ENCODE measurements at regions not wholly inside any gene's neighbourhood (a gene's known extent, or its start where the extent isn't known, plus 50 kb on each side); places are given as distances from the start of the nearest gene placed in this dataset.

- Histone ChIP-seq H3K9ac (ENCODE audit: low read length) (no peak overlapping the region), H4K20me1 (ENCODE audit: insufficient read depth, low read length) (no peaks in the 10 kb centered on the region), H2AFZ (ENCODE audit: low read length) (no peak overlapping the region), H3K4me1 (ENCODE audit: low read length) (peaks cover 8% of the 10 kb centered on the region), H3K4me2 (ENCODE audit: low read depth, low read length) (no peak overlapping the region), H3K9me3 (replicated peaks; ENCODE audit: insufficient read depth, low read length) (no peaks in the 10 kb centered on the region), H3K4me3 (ENCODE audit: low read length) (no peak overlapping the region), H3K27me3 (replicated peaks; ENCODE audit: insufficient read depth, low read length) (no peaks in the 10 kb centered on the region), H3K79me2 (ENCODE audit: low read length) (no peaks in the 10 kb centered on the region), H3K27ac (ENCODE audit: low read length) (no peak overlapping the region), H3K9me2 (replicated peaks; ENCODE audit: insufficient read depth, low read length) (no peaks in the 10 kb centered on the region), H3F3A (ENCODE audit: insufficient read depth, low read length) (no peaks in the 10 kb centered on the region), H3K36me3 (replicated peaks; ENCODE audit: insufficient read depth, low read length) (no peaks in the 10 kb centered on the region)
- DNase-seq: no peak
- TF ChIP-seq EZH2 (optimal IDR thresholded peaks at IDR 0.05; ENCODE audit: low read depth, low read length): no peak
- TF ChIP-seq, protein P1, sequence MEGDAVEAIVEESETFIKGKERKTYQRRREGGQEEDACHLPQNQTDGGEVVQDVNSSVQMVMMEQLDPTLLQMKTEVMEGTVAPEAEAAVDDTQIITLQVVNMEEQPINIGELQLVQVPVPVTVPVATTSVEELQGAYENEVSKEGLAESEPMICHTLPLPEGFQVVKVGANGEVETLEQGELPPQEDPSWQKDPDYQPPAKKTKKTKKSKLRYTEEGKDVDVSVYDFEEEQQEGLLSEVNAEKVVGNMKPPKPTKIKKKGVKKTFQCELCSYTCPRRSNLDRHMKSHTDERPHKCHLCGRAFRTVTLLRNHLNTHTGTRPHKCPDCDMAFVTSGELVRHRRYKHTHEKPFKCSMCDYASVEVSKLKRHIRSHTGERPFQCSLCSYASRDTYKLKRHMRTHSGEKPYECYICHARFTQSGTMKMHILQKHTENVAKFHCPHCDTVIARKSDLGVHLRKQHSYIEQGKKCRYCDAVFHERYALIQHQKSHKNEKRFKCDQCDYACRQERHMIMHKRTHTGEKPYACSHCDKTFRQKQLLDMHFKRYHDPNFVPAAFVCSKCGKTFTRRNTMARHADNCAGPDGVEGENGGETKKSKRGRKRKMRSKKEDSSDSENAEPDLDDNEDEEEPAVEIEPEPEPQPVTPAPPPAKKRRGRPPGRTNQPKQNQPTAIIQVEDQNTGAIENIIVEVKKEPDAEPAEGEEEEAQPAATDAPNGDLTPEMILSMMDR (IDR thresholded peaks at IDR 0.05; ENCODE audit: low read length): no peak
- no peak for TF ChIP-seq EZH2phosphoT487 (IDR thresholded peaks at IDR 0.05; ENCODE audit: low read length)
Measured at GRCh38 chr6:14630016-14630415, 512.4 kb downstream of the CD83 start.

DNA sequence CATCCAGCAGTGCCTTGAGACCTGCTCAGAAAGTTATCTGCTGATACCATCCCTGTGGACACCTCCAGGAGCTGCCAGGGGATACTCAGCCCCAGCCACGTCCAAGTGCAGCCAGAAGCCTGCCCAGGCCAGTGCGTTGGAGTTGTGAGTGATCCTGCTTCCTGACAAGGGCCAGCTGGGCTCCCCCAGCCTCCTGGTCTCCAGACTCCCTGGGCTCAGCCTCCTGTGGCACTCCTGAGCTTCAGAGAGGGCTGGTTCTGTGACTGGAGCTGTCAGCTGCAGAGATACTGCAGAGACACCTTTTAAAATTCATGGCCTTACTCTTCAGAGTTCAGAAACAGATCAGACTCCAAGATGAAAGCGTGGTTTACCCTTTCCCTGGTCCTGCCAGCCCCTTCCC lies 515.9 kb downstream of the CD83 start:
- Histone ChIP-seq H3K27ac (ENCODE audit: low read length) (no peak overlapping the region), H3K4me1 (ENCODE audit: low read length) (peaks cover 39% of the 10 kb centered on the region), H3K4me2 (ENCODE audit: low read depth, low read length) (no peak overlapping the region), H2AFZ (ENCODE audit: low read length) (no peak overlapping the region), H3K9ac (ENCODE audit: low read length) (no peak overlapping the region), H4K20me1 (ENCODE audit: insufficient read depth, low read length) (no peaks in the 10 kb centered on the region), H3K36me3 (replicated peaks; ENCODE audit: insufficient read depth, low read length) (no peaks in the 10 kb centered on the region), H3K9me3 (replicated peaks; ENCODE audit: insufficient read depth, low read length) (no peaks in the 10 kb centered on the region), H3F3A (ENCODE audit: insufficient read depth, low read length) (peaks cover 18% of the 10 kb centered on the region), H3K9me2 (replicated peaks; ENCODE audit: insufficient read depth, low read length) (no peaks in the 10 kb centered on the region), H3K79me2 (ENCODE audit: low read length) (no peaks in the 10 kb centered on the region), H3K4me3 (ENCODE audit: low read length) (no peak overlapping the region), H3K27me3 (replicated peaks; ENCODE audit: insufficient read depth, low read length) (no peaks in the 10 kb centered on the region)
- TF ChIP-seq EZH2 (optimal IDR thresholded peaks at IDR 0.05; ENCODE audit: low read depth, low read length) (no peak), EZH2phosphoT487 (IDR thresholded peaks at IDR 0.05; ENCODE audit: low read length) (no peak)
- TF ChIP-seq, protein P1 (IDR thresholded peaks at IDR 0.05; ENCODE audit: low read length): no peak
- DNase-seq: no peak

DNA sequence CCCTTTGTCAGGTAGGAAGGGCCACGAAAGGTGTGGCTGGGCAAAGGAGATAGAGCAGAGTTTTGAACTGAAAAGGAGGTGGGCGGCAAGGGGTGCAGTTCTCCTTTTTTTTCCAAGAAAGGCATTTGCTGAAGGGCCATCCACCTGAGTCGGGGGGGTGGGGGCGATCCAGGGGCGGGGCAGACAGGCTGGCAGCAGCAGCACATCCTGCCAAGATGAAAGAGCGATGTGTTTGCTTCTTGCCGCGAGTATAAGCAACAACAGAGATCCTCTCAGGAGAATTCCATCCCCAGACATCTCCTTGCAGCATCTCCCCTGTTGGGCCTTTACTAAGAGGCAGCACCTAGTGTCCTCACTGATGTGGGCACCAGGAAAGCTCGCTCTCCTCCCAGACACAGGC lies 516.5 kb downstream of the CD83 start:
- H3K4me1 ChIP-seq (ENCODE audit: low read length): peaks cover 39% of the 10 kb centered on the region
- H3F3A ChIP-seq (ENCODE audit: insufficient read depth, low read length): peaks cover 18% of the 10 kb centered on the region
- no peak for DNase-seq
- no peak overlapping the region for H3K4me3 ChIP-seq (ENCODE audit: low read length)
- H3K27me3 ChIP-seq (replicated peaks; ENCODE audit: insufficient read depth, low read length): no peaks in the 10 kb centered on the region
- no peak overlapping the region for H3K27ac ChIP-seq (ENCODE audit: low read length)
- no peaks in the 10 kb centered on the region for H4K20me1 ChIP-seq (ENCODE audit: insufficient read depth, low read length)
- TF ChIP-seq, protein P1 (IDR thresholded peaks at IDR 0.05; ENCODE audit: low read length): no peak
- TF ChIP-seq EZH2 (optimal IDR thresholded peaks at IDR 0.05; ENCODE audit: low read depth, low read length): no peak
- TF ChIP-seq EZH2phosphoT487 (IDR thresholded peaks at IDR 0.05; ENCODE audit: low read length): no peak
- no peaks in the 10 kb centered on the region for H3K36me3 ChIP-seq (replicated peaks; ENCODE audit: insufficient read depth, low read length)
- no peaks in the 10 kb centered on the region for H3K9me3 ChIP-seq (replicated peaks; ENCODE audit: insufficient read depth, low read length)
- H3K4me2 ChIP-seq (ENCODE audit: low read depth, low read length): no peak overlapping the region; the same call in 1 of the 2 replicates
- H3K79me2 ChIP-seq (ENCODE audit: low read length): no peaks in the 10 kb centered on the region
- no peaks in the 10 kb centered on the region for H3K9me2 ChIP-seq (replicated peaks; ENCODE audit: insufficient read depth, low read length)
- H2AFZ ChIP-seq (ENCODE audit: low read length): no peak overlapping the region
- H3K9ac ChIP-seq (ENCODE audit: low read length): no peak overlapping the region

Data from MM.1S (cell line).